Adrenal gland (tissue), 5 donors: ENCODE measurements at regions not wholly inside any gene's neighbourhood (a gene's known extent, or its start where the extent isn't known, plus 50 kb on each side); places are given as distances from the start of the nearest gene placed in this dataset.

Experiments used
- CTCF ChIP-seq, 6 experiments: fragments of 450-650 bp in 4 of 6; fragments of 200-600 bp in 2 of 6; sonication (generic) in 1 of 6; IDR thresholded peaks; 1 replicate in 5 of 6; 2 replicates in 1 of 6; pipeline versions ENCODE4 v1.5.1 to v1.8.0; 2016 to 2021; ENCODE audit warnings: antibody characterized with exemption in 6 of 6, mild to moderate bottlenecking in 2 of 6, moderate library complexity in 1 of 6
- POLR2A ChIP-seq, 2 donors: fragments of 450-650 bp; IDR thresholded peaks; one replicate each; pipeline ENCODE4 v1.6.1; 2017; ENCODE audit warnings: antibody characterized with exemption in 2 of 2, mild to moderate bottlenecking in 2 of 2, moderate library complexity in 1 of 2
- donor health status: DM: no; HTN: no; CAD: no.

GRCh38 chr4:28075401-28075956 is 1214.8 kb downstream of the STIM2 start:
- TF ChIP-seq POLR2A (IDR thresholded peaks at IDR 0.05) (no peak), CTCF (IDR thresholded peaks at IDR 0.05) (no peak)
